ENCODE measurements at regions not wholly inside any gene's neighbourhood (a gene's known extent, or its start where the extent isn't known, plus 50 kb on each side); places are given as distances from the start of the nearest gene placed in this dataset.

DNA sequence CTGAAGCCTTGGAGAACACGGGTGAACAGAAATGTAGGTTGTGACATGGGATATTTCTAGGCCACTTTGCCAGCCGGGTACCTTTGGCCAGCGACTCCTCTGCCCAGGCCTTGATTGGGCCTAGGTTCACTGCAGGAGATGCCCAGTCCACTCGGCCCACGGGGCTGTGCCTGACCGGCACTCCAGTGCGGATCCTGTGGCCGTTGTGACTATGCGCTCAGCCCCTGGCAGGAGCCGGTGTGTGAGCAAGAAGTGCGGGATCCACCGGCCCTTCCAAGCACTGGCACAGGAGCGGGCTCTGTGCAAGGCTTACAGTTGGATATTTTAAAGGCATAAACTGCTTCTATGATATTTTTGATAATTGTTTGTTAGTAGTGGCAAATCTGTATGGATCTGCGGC lies 1042.5 kb upstream of the PCDH9 start:
- Histone ChIP-seq H3K27ac (ENCODE audit: low read depth in 1 of 2, low read length in 2 of 2) (no peak overlapping the region), H3K9ac (ENCODE audit: low read depth in 1 of 2, low read length in 2 of 2) (no peak overlapping the region), H3K36me3 (ENCODE audit: control insufficient read depth in 4 of 4, insufficient read depth in 3 of 4, low read depth in 1 of 4, low read length in 3 of 4) (no peaks in the 10 kb centered on the region), H3K9me3 (ENCODE audit: control insufficient read depth in 4 of 4, low read length in 3 of 4) (no peaks in the 10 kb centered on the region), H3K4me1 (ENCODE audit: control insufficient read depth in 4 of 4, insufficient read depth in 4 of 4, low read length in 3 of 4) (no peaks in the 10 kb centered on the region), H3K4me3 (ENCODE audit: low read depth in 1 of 3, low read length in 3 of 3) (no peak overlapping the region), H3K27me3 (ENCODE audit: control insufficient read depth in 4 of 4, insufficient read depth in 4 of 4, low read length in 3 of 4) (no peaks in the 10 kb centered on the region)
- no peak for DNase-seq (ENCODE audit: low spot score)
- TF ChIP-seq, protein P1, sequence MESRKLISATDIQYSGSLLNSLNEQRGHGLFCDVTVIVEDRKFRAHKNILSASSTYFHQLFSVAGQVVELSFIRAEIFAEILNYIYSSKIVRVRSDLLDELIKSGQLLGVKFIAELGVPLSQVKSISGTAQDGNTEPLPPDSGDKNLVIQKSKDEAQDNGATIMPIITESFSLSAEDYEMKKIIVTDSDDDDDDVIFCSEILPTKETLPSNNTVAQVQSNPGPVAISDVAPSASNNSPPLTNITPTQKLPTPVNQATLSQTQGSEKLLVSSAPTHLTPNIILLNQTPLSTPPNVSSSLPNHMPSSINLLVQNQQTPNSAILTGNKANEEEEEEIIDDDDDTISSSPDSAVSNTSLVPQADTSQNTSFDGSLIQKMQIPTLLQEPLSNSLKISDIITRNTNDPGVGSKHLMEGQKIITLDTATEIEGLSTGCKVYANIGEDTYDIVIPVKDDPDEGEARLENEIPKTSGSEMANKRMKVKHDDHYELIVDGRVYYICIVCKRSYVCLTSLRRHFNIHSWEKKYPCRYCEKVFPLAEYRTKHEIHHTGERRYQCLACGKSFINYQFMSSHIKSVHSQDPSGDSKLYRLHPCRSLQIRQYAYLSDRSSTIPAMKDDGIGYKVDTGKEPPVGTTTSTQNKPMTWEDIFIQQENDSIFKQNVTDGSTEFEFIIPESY (IDR thresholded peaks at IDR 0.05), result no peak
- TF ChIP-seq, protein P2, sequence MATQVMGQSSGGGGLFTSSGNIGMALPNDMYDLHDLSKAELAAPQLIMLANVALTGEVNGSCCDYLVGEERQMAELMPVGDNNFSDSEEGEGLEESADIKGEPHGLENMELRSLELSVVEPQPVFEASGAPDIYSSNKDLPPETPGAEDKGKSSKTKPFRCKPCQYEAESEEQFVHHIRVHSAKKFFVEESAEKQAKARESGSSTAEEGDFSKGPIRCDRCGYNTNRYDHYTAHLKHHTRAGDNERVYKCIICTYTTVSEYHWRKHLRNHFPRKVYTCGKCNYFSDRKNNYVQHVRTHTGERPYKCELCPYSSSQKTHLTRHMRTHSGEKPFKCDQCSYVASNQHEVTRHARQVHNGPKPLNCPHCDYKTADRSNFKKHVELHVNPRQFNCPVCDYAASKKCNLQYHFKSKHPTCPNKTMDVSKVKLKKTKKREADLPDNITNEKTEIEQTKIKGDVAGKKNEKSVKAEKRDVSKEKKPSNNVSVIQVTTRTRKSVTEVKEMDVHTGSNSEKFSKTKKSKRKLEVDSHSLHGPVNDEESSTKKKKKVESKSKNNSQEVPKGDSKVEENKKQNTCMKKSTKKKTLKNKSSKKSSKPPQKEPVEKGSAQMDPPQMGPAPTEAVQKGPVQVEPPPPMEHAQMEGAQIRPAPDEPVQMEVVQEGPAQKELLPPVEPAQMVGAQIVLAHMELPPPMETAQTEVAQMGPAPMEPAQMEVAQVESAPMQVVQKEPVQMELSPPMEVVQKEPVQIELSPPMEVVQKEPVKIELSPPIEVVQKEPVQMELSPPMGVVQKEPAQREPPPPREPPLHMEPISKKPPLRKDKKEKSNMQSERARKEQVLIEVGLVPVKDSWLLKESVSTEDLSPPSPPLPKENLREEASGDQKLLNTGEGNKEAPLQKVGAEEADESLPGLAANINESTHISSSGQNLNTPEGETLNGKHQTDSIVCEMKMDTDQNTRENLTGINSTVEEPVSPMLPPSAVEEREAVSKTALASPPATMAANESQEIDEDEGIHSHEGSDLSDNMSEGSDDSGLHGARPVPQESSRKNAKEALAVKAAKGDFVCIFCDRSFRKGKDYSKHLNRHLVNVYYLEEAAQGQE (IDR thresholded peaks at IDR 0.05), result no peak
- TF ChIP-seq HNF4A (conservative IDR thresholded peaks at IDR 0.05) (no peak), SP1 (IDR thresholded peaks at IDR 0.05) (no peak), YY1 (IDR thresholded peaks at IDR 0.05) (no peak), TAF1 (conservative IDR thresholded peaks at IDR 0.05) (no peak), HNF4G (IDR thresholded peaks at IDR 0.05) (no peak), RXRA (IDR thresholded peaks at IDR 0.05) (no peak), GABPA (IDR thresholded peaks at IDR 0.05 in 1 of 2, conservative IDR thresholded peaks at IDR 0.05 in 1 of 2) (no peak), FOXA1 (IDR thresholded peaks at IDR 0.05) (no peak), ATF3 (IDR thresholded peaks at IDR 0.05) (no peak), RAD21 (IDR thresholded peaks at IDR 0.05) (no peak)
- TF ChIP-seq, protein P3, sequence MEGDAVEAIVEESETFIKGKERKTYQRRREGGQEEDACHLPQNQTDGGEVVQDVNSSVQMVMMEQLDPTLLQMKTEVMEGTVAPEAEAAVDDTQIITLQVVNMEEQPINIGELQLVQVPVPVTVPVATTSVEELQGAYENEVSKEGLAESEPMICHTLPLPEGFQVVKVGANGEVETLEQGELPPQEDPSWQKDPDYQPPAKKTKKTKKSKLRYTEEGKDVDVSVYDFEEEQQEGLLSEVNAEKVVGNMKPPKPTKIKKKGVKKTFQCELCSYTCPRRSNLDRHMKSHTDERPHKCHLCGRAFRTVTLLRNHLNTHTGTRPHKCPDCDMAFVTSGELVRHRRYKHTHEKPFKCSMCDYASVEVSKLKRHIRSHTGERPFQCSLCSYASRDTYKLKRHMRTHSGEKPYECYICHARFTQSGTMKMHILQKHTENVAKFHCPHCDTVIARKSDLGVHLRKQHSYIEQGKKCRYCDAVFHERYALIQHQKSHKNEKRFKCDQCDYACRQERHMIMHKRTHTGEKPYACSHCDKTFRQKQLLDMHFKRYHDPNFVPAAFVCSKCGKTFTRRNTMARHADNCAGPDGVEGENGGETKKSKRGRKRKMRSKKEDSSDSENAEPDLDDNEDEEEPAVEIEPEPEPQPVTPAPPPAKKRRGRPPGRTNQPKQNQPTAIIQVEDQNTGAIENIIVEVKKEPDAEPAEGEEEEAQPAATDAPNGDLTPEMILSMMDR (IDR thresholded peaks at IDR 0.05; ENCODE audit: low read depth, low read length, missing input control), result no peak
- WGBS, result 89% methylated on average over 14 of the region's 14 CpGs

DNA sequence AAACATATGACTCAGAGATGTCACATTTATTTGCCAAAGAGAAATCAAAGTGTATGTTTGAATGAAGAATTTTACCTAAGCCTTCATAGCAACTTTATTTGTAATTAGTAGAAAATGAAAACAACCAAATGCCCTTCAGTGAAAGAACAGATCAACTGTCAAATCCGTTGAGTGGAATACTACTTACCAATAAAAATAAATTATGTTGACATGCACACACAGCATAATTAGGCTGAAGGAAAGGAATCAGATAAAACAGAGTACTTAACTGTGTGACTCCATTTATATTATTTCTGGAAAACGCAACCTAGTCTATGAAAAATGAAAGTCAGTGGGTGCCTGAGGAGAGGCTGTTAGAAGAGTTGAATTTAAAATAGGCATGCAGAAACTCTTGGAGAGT lies 1034.6 kb upstream of the PCDH9 start:
- Histone ChIP-seq H3K36me3 (ENCODE audit: control insufficient read depth in 4 of 4, insufficient read depth in 3 of 4, low read depth in 1 of 4, low read length in 3 of 4) (no peaks in the 10 kb centered on the region), H3K9me3 (ENCODE audit: control insufficient read depth in 4 of 4, low read length in 3 of 4) (no peaks in the 10 kb centered on the region), H3K27ac (ENCODE audit: low read depth in 1 of 2, low read length in 2 of 2) (no peak overlapping the region), H3K4me3 (ENCODE audit: low read depth in 1 of 3, low read length in 3 of 3) (no peak overlapping the region), H3K9ac (ENCODE audit: low read depth in 1 of 2, low read length in 2 of 2) (no peak overlapping the region), H3K4me1 (ENCODE audit: control insufficient read depth in 4 of 4, insufficient read depth in 4 of 4, low read length in 3 of 4) (no peaks in the 10 kb centered on the region), H3K27me3 (ENCODE audit: control insufficient read depth in 4 of 4, insufficient read depth in 4 of 4, low read length in 3 of 4) (no peaks in the 10 kb centered on the region)
- no peak for DNase-seq (ENCODE audit: low spot score)
- 79% methylated on average over 2 of the region's 2 CpGs for WGBS
- TF ChIP-seq, protein P2 (IDR thresholded peaks at IDR 0.05), result no peak
- no peak for TF ChIP-seq MAX (IDR thresholded peaks at IDR 0.05)
- TF ChIP-seq, protein P1 (IDR thresholded peaks at IDR 0.05), result no peak
- no peak for TF ChIP-seq NR2F2 (IDR thresholded peaks at IDR 0.05)
- no peak for TF ChIP-seq ATF3 (IDR thresholded peaks at IDR 0.05)
- TF ChIP-seq JUND (IDR thresholded peaks at IDR 0.05), result no peak
- TF ChIP-seq GABPA (IDR thresholded peaks at IDR 0.05 in 1 of 2, conservative IDR thresholded peaks at IDR 0.05 in 1 of 2), result no peak
- no peak for TF ChIP-seq HNF4A (conservative IDR thresholded peaks at IDR 0.05)
- TF ChIP-seq HNF4G (IDR thresholded peaks at IDR 0.05), result no peak
- no peak for TF ChIP-seq RXRA (IDR thresholded peaks at IDR 0.05)
- no peak for TF ChIP-seq FOXA2 (IDR thresholded peaks at IDR 0.05)
- TF ChIP-seq YY1 (IDR thresholded peaks at IDR 0.05), result no peak
- no peak for TF ChIP-seq SP1 (IDR thresholded peaks at IDR 0.05)
- TF ChIP-seq TAF1 (conservative IDR thresholded peaks at IDR 0.05), result no peak
- no peak for TF ChIP-seq EGR1 (IDR thresholded peaks at IDR 0.05; ENCODE audit: low read depth in 2 of 2)
